OCI-M2 (cell line): ENCODE measurements at regions not wholly inside any gene's neighbourhood (a gene's known extent, or its start where the extent isn't known, plus 50 kb on each side); places are given as distances from the start of the nearest gene placed in this dataset.

Experiments used
- DNase-seq: peaks from one replicate; lab custom pipeline; 2025; ENCODE audit not compliant: unreplicated experiment; lab: John Stamatoyannopoulos, UW

DNA sequence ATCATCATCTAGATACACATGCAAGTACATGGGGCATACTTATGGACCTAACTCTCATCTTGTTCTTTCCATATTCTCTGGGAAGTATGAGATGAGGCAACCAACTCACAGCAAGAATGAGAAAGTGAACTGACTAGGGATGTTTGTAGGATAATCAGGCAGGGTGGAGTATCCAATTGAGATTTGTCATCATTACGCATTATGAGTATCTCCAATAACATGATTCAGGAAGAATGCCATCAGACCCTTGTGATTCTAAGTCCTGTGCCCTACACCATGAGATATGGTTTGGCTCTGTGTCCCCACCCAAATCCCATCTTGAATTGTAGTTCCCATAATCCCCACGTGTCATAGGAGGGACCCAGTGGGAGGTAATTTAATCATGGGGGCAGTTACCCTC lies 154.0 kb downstream of the SLC30A10 start:
- DNase-seq, result no peak

DNA sequence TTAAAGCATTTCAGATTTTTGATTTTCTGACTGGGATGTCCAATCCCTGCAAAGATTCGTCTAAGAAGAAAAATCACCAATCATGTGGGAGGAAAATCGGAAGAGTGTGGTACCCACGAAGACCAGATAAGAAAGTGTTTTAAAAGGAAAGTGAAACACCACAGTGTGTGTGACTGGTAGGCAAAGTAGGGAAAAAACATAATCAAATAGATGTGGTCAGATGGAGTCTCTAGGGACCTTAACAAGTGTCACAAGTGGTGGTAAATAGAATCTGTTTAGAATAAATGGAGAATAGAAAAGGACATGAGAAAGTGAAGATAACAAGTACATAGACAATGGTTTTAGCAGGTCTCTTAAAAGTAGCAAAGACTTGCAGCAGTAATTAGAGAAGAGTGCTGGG lies 154.6 kb downstream of the SLC30A10 start:
- no peak for DNase-seq

- no peak for DNase-seq
Observed at GRCh38 chr1:219773110-219773509, 155.2 kb downstream of the SLC30A10 start.

DNA sequence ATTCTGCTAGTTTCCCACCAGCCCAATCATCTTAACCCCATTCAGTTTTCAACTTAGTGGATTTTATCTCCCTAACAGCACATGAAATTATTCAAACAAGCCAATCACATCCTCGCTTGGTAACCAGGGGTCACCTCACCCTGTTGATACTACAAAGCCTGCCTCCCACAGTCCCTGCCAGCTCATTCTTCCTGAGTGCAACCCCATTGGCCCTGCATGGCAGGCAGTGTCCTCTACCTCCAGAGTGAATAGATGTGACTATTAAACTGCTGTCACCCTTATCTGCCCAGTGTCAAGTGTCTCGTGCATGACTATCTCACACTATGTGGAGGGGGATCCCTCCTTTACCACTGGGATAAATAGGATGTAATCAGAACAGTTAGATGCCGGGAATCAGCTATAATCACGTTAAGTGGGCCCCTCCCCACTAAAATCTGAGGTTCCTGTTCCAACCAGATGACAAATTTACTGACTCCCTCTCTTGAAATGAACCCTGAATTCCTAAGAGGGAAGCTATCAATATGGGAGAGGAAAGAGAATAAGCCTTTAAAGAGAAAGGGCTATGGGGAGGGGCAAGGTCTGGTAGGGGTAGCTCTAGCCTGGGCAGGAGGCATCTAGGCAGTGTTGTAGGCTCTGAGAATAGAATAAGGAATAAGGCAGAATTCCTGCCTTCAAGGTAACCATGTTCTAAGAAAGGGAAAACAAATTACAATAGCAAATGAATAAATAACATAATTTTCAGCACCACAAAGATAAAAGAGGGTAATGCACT lies 155.9 kb downstream of the SLC30A10 start:
- DNase-seq, result no peak

DNA sequence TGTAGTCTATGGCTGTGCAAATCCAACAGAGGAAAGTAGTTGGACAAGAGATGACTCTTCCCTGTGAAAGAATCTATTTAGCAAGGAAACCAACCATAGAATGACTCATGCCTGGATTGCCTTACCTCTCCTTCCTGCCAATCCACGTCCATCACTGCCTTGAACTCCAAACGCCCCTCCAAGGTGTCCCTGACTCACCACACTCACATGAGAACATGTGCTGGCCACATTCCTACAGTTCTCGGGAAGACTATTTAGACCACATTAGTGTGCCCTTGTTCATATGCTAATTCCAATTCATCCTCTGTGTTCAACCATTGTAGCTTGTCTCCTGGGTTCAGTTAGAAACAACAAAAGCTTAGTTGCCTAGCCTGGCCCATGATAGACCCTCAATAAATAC lies 157.3 kb downstream of the SLC30A10 start:
- no peak for DNase-seq

DNA sequence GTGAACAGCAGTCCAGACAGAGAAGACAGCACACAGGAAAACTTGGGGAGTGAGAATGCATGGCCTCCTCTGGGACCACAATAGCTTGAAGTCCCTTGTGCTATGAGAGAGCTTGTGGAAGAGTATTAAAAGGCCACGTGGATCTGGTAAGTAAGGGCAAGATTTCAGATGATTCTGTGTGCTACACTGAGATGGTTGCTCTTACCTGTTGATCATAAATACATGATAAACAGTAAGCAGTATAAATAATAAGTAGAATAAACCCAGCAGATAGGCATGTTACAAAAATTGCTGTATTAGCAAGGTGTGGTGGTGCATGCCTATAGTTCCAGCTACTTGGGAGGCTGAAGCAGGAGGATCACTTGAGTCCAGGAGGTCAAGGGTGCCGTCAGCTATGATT lies 150.4 kb upstream of the ZC3H11B start:
- DNase-seq, result no peak

GRCh38 chr1:219761208-219761860 lies 148.4 kb upstream of the ZC3H11B start:
- no peak for DNase-seq

GRCh38 chr1:219759095-219759494 lies 146.2 kb upstream of the ZC3H11B start:
- DNase-seq, result no peak

DNA sequence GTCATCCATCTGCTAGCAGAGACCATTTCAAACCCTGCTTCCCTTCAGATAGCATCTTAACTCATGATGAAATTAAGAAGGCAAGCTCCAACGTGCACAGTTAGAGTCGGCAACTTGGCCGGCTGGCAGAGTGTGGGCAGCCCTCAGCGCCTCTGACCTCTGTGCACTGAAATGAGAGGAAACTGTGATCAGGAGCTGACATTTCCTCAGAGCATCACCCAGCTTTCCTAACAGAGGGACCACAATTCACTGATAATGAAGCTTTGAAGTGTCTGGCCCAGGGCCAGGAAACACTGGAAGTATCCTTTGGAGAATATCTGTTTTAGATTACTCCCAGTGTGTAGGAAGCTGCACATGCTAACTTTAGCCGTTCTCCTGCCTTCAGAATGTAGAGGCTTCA lies 145.0 kb upstream of the ZC3H11B start:
- DNase-seq, result no peak

DNA sequence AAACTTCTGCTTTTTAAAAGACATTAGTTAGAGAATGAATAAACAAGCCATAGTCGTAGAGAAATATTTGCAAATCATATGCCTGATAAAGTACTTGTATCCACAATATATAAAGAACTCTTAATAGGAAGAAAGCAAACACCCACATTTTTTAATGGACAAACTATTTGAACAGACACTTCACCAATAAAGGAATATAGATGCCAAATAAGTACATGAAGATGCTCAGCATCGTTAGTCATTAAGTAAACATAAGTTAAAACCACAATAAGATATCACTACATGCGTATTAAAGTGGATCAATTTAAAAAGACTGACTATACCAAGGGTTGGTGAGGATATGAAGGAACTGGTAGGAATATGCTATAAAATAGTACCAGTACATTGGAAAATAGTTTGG lies 142.3 kb upstream of the ZC3H11B start:
- no peak for DNase-seq

- no peak for DNase-seq
Observed at GRCh38 chr1:219754767-219755166, 141.9 kb upstream of the ZC3H11B start.

- DNase-seq, result no peak
Observed at GRCh38 chr1:219753914-219754313, 141.0 kb upstream of the ZC3H11B start.

- DNase-seq, result no peak
Observed at GRCh38 chr1:219752645-219753044, 139.7 kb upstream of the ZC3H11B start.

GRCh38 chr1:219751870-219752507 lies 139.1 kb upstream of the ZC3H11B start:
- DNase-seq, result no peak

DNA sequence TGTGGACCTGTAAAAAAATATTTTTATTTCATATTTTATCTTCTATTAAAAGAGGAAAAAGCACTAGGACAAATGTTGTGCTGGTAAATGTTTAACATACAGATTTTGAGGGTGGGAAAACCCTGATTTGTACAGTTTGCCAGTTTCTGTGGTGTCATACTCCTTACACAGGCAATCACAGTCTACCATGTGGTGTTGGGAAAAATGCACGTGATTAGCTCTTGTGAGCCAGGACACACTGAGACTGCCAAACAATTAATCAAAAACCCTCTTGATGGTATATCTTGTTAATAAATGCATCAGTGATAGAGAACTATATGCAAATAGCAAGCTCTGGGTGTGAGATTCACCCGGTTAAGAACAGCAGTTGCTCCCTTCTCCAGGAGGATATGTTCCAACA lies 136.5 kb upstream of the ZC3H11B start:
- DNase-seq, result no peak

GRCh38 chr1:219746141-219746540 lies 133.2 kb upstream of the ZC3H11B start:
- DNase-seq, result no peak

GRCh38 chr1:219744652-219745469 lies 132.0 kb upstream of the ZC3H11B start:
- DNase-seq, result no peak

- no peak for DNase-seq
Observed at GRCh38 chr1:219741011-219741970, 128.4 kb upstream of the ZC3H11B start.

DNA sequence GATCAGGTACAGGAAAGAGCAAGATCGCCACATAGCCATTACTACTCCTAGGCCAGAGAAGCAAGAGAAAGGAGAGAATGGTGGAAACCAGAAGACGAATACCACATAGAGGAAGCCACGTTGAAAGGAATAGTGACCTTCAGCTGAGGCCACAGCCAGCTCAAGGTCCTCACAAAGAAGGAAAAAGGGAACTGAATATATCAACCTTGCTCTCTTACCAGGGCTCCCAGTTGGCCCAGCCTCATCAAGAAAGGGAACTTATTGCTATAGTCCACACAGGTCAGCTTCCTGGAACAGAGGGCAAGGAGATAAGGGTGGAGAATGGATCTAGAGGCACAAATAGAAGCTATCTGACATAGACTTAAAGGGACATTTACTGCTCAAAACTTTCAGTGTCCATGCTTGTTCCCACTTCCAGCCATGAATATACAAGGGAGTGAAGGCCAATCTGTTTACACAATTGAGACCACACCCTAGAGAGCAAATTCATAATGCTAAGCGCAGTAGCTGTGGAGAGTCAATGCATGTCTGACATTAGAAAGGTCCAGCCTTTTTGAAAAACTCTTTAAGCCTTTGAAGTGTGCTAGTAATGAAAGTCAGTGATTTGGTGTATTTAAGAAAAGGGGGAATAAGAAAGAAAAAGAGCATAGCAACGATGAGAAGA lies 120.7 kb upstream of the ZC3H11B start:
- no peak for DNase-seq
